HL-60 (cell line): ENCODE measurements at regions not wholly inside any gene's neighbourhood (a gene's known extent, or its start where the extent isn't known, plus 50 kb on each side); places are given as distances from the start of the nearest gene placed in this dataset.

Experiments
- DNase-seq, 2 experiments: peaks; one replicate each; pipeline ENCODE4 v3.0.0-alpha.2; 2010 to 2020; ENCODE audit warnings: low read depth in 1 of 2, low spot score in 1 of 2
- H3K27ac ChIP-seq: fragments of 250-450 bp; sonication (Bioruptor Pico); replicated peaks from 2 replicates; pipeline ENCODE4 v1.5.1; 2020; ENCODE audit warnings: mild to moderate bottlenecking, moderate library complexity
- H3K27me3 ChIP-seq: fragments of 250-450 bp; sonication (Bioruptor Pico); 2 replicates; pipeline ENCODE4 v1.5.1; 2021; ENCODE audit warnings: mild to moderate bottlenecking, moderate library complexity; ENCODE audit not compliant: insufficient read depth, poor library complexity, severe bottlenecking
- H3K4me3 ChIP-seq: replicated peaks from 2 replicates; pipeline ENCODE4 v1.5.1; 2011; ENCODE audit warnings: mild to moderate bottlenecking, control low read depth, low read length; ENCODE audit not compliant: insufficient read depth
- CTCF ChIP-seq: IDR thresholded peaks from one replicate; pipeline ENCODE4 v1.5.1; 2011; ENCODE audit warnings: low read length, control low read depth, inconsistent platforms; ENCODE audit not compliant: insufficient read depth
- GABPA ChIP-seq: IDR thresholded peaks from 2 replicates; pipeline ENCODE4 v1.6.1; 2012; ENCODE audit warnings: low read depth
- POLR2AphosphoS5 ChIP-seq: IDR thresholded peaks from 2 replicates; pipeline ENCODE4 v1.6.1; 2012; ENCODE audit warnings: low read depth
- REST ChIP-seq: IDR thresholded peaks from 2 replicates; pipeline ENCODE4 v1.6.1; 2012; ENCODE audit warnings: low read depth; ENCODE audit not compliant: insufficient replicate concordance
- SPI1 ChIP-seq: IDR thresholded peaks from 2 replicates; pipeline ENCODE4 v1.6.1; 2012; ENCODE audit warnings: low read depth, mild to moderate bottlenecking, borderline replicate concordance

- TF ChIP-seq REST = no peak
- Histone ChIP-seq H3K27ac (no peak overlapping the region), H3K4me3 (no peak overlapping the region), H3K27me3 (no peaks in the 10 kb centered on the region)
- no peak for DNase-seq
These were observed 511.2 kb downstream of the C12orf50 start for GRCh38 chr12:87518036-87518435.

GRCh38 chr12:87513536-87514280, 515.5 kb downstream of the C12orf50 start:
- Histone ChIP-seq H3K27me3 (no peaks in the 10 kb centered on the region), H3K4me3 (no peak overlapping the region), H3K27ac (no peak overlapping the region)
- TF ChIP-seq CTCF (no peak), GABPA (no peak), SPI1 (no peak), REST (no peak), POLR2AphosphoS5 (no peak)
- DNase-seq = no peak

- Histone ChIP-seq H3K4me3 (no peak overlapping the region), H3K27me3 (no peaks in the 10 kb centered on the region), H3K27ac (no peak overlapping the region)
- no peak for DNase-seq
- TF ChIP-seq CTCF (no peak), GABPA (no peak)
These were observed 517.8 kb downstream of the C12orf50 start for GRCh38 chr12:87511371-87511770.

- no peak overlapping the region for H3K4me3 ChIP-seq
- DNase-seq = no peak
- H3K27ac ChIP-seq = no peak overlapping the region
- no peak for TF ChIP-seq GABPA
- TF ChIP-seq SPI1 = no peak
- TF ChIP-seq REST = no peak
- no peak for TF ChIP-seq POLR2AphosphoS5
- TF ChIP-seq CTCF = no peak
- H3K27me3 ChIP-seq = no peaks in the 10 kb centered on the region
These were observed 519.9 kb downstream of the C12orf50 start for GRCh38 chr12:87509237-87509820.
